Neuronal stem cell (in vitro differentiated cells): ENCODE measurements at regions not wholly inside any gene's neighbourhood (a gene's known extent, or its start where the extent isn't known, plus 50 kb on each side); places are given as distances from the start of the nearest gene placed in this dataset.

Experiments
- DNase-seq: peaks from one replicate; pipeline ENCODE4 v3.0.0-alpha.2; 2013; ENCODE audit warnings: low spot score
- H2AFZ ChIP-seq: one replicate; pipeline ENCODE4 v1.6.1; 2013; ENCODE audit warnings: mild to moderate bottlenecking, low read length, inconsistent platforms
- H2AK5ac ChIP-seq: 2 replicates; pipeline ENCODE4 v1.6.1; 2013; ENCODE audit warnings: low read depth, mild to moderate bottlenecking, inconsistent platforms, low read length, moderate library complexity, mixed read lengths
- H2BK120ac ChIP-seq: 2 replicates; pipeline ENCODE4 v1.6.1; 2013; ENCODE audit warnings: low read depth, mild to moderate bottlenecking, inconsistent platforms, low read length, moderate library complexity, mixed read lengths
- H2BK12ac ChIP-seq: one replicate; pipeline ENCODE4 v1.6.1; 2013; ENCODE audit warnings: low read length, inconsistent platforms
- H2BK15ac ChIP-seq: 2 replicates; pipeline ENCODE4 v1.6.1; 2013; ENCODE audit warnings: mild to moderate bottlenecking, low read length, inconsistent platforms, mixed read lengths
- H2BK5ac ChIP-seq: one replicate; pipeline ENCODE4 v1.6.1; 2013; ENCODE audit warnings: inconsistent platforms, mild to moderate bottlenecking, low read length, moderate library complexity
- H3K14ac ChIP-seq: one replicate; pipeline ENCODE4 v1.6.1; 2013; ENCODE audit warnings: low read length, inconsistent platforms
- H3K18ac ChIP-seq: 2 replicates; pipeline ENCODE4 v1.6.1; 2013; ENCODE audit warnings: low read length, inconsistent platforms
- H3K23ac ChIP-seq: 2 replicates; pipeline ENCODE4 v1.6.1; 2013; ENCODE audit warnings: low read depth, mild to moderate bottlenecking, mixed read lengths, low read length, inconsistent platforms; ENCODE audit not compliant: poor library complexity
- H3K27ac ChIP-seq: replicated peaks from 3 replicates; pipeline ENCODE4 v1.5.1; 2013; ENCODE audit warnings: low read length, inconsistent platforms
- H3K27me3 ChIP-seq, 3 experiments: 2 replicates each; pipeline ENCODE4 v1.6.1; 2013; ENCODE audit warnings: low read length in 3 of 3, mild to moderate bottlenecking in 2 of 3, inconsistent platforms in 1 of 3, low read depth in 1 of 3, mixed read lengths in 1 of 3, moderate library complexity in 1 of 3; ENCODE audit not compliant: control insufficient read depth in 3 of 3, insufficient read depth in 3 of 3
- H3K36me3 ChIP-seq, 2 donors: replicated peaks in 1 of 2; 2 replicates each; pipeline ENCODE4 v1.6.1; 2013; ENCODE audit warnings: low read length in 2 of 2; ENCODE audit not compliant: control insufficient read depth in 2 of 2, insufficient read depth in 2 of 2
- H3K4ac ChIP-seq: 2 replicates; pipeline ENCODE4 v1.6.1; 2013; ENCODE audit warnings: inconsistent platforms, mild to moderate bottlenecking, low read length, moderate library complexity
- H3K4me1 ChIP-seq, 2 donors: 1 replicate in 1 of 2; 2 replicates in 1 of 2; pipeline ENCODE4 v1.6.1; 2013; ENCODE audit warnings: low read length in 2 of 2, low read depth in 1 of 2; ENCODE audit not compliant: control insufficient read depth in 2 of 2, insufficient read depth in 1 of 2
- H3K4me2 ChIP-seq: one replicate; pipeline ENCODE4 v1.6.1; 2013; ENCODE audit warnings: mild to moderate bottlenecking, low read length, inconsistent platforms; ENCODE audit not compliant: insufficient read depth, poor library complexity, severe bottlenecking
- H3K4me3 ChIP-seq, 2 donors: 2 replicates each; pipeline ENCODE4 v1.5.1; 2013; ENCODE audit warnings: low read length in 2 of 2, mild to moderate bottlenecking in 2 of 2, inconsistent platforms in 1 of 2, moderate library complexity in 1 of 2
- H3K79me1 ChIP-seq: one replicate; pipeline ENCODE4 v1.6.1; 2013; ENCODE audit warnings: low read depth, mild to moderate bottlenecking, inconsistent platforms, low read length, moderate library complexity
- H3K9ac ChIP-seq: one replicate; pipeline ENCODE4 v1.6.1; 2013; ENCODE audit warnings: mild to moderate bottlenecking, low read depth, low read length, inconsistent platforms; ENCODE audit not compliant: poor library complexity
- H3K9me3 ChIP-seq, 2 donors: replicated peaks in 1 of 2; 2 replicates each; pipeline versions ENCODE3 to v1.6.1; 2013; ENCODE audit warnings: low read length in 2 of 2, mild to moderate bottlenecking in 2 of 2, inconsistent platforms in 1 of 2, low read depth in 1 of 2, mixed read lengths in 1 of 2, moderate library complexity in 1 of 2; ENCODE audit not compliant: control insufficient read depth in 2 of 2, insufficient read depth in 1 of 2
- H4K8ac ChIP-seq: one replicate; pipeline ENCODE4 v1.6.1; 2013; ENCODE audit warnings: low read depth, mild to moderate bottlenecking, inconsistent platforms, low read length, moderate library complexity
- H4K91ac ChIP-seq: one replicate; pipeline ENCODE4 v1.6.1; 2013; ENCODE audit warnings: low read length, low read depth, mild to moderate bottlenecking, inconsistent platforms; ENCODE audit not compliant: poor library complexity
- WGBS, 2 donors: extraction: QIAGEN DNeasy Blood & Tissue Kit; methylation state at CpG; one replicate each; pipeline ENCODE4 v1.1.7; 2013; ENCODE audit warnings: missing lambda C conversion rate in 2 of 2, mixed read lengths in 1 of 2; ENCODE audit not compliant: insufficient read length in 2 of 2, insufficient replicate concordance in 1 of 2; ENCODE audit errors: extremely low coverage in 2 of 2; 5-methylcytosine and 5-hydroxymethylcytosine counted together

GRCh38 chrX:9369802-9370291 is 95.0 kb upstream of the TBL1X start:
- no peak overlapping the region for H2BK5ac ChIP-seq
- no peak overlapping the region for H4K8ac ChIP-seq
- H2AK5ac ChIP-seq = no peak overlapping the region
- no peak overlapping the region for H3K18ac ChIP-seq
- H3K4me2 ChIP-seq = no peak overlapping the region
- H3K4me1 ChIP-seq = no peaks in the 10 kb centered on the region
- H3K27ac ChIP-seq = no peak overlapping the region
- H2BK15ac ChIP-seq = no peak overlapping the region
- H3K9ac ChIP-seq = no peak overlapping the region
- no peak overlapping the region for H3K4ac ChIP-seq
- WGBS, 2 donors = no CpG with 5 or more reads among the region's 10 CpGs
- no peak overlapping the region for H3K14ac ChIP-seq
- H3K4me3 ChIP-seq = no peak overlapping the region
- H2BK12ac ChIP-seq = no peak overlapping the region
- peaks cover 0 to 5% (median 0%) of the 10 kb centered on the region in 3 experiments for H3K27me3 ChIP-seq
- no peak for DNase-seq
- no peak overlapping the region for H2AFZ ChIP-seq
- H3K23ac ChIP-seq = no peak overlapping the region
- no peak overlapping the region for H4K91ac ChIP-seq
- no peaks in the 10 kb centered on the region for H3K79me1 ChIP-seq
- H3K36me3 ChIP-seq = no peaks in the 10 kb centered on the region
- H3K9me3 ChIP-seq = no peaks in the 10 kb centered on the region
- H2BK120ac ChIP-seq = no peak overlapping the region

GRCh38 chrX:9370893-9371292 is 94.0 kb upstream of the TBL1X start:
- Histone ChIP-seq H3K9ac (no peak overlapping the region), H2BK5ac (no peak overlapping the region), H3K4ac (no peak overlapping the region), H4K8ac (no peak overlapping the region), H3K4me3 (no peak overlapping the region), H3K36me3 (no peaks in the 10 kb centered on the region), H3K14ac (no peak overlapping the region), H3K9me3 (no peaks in the 10 kb centered on the region), H3K4me1 (no peaks in the 10 kb centered on the region), H3K79me1 (no peaks in the 10 kb centered on the region), H3K23ac (no peak overlapping the region), H2BK120ac (no peak overlapping the region), H3K18ac (no peak overlapping the region), H3K27me3 (peaks cover 0 to 5% (median 0%) of the 10 kb centered on the region in 3 experiments), H2AFZ (no peak overlapping the region), H3K27ac (no peak overlapping the region), H2BK12ac (no peak overlapping the region), H3K4me2 (no peak overlapping the region), H4K91ac (no peak overlapping the region), H2BK15ac (no peak overlapping the region), H2AK5ac (no peak overlapping the region)
- WGBS, 2 donors = no CpG with 5 or more reads among the region's 5 CpGs
- no peak for DNase-seq

- Histone ChIP-seq H3K36me3 (no peaks in the 10 kb centered on the region), H3K9ac (no peak overlapping the region), H3K18ac (no peak overlapping the region), H3K4ac (no peak overlapping the region), H3K27me3 (peaks cover 0 to 5% (median 0%) of the 10 kb centered on the region in 3 experiments), H3K14ac (no peak overlapping the region), H4K91ac (no peak overlapping the region), H2BK15ac (no peak overlapping the region), H2AK5ac (no peak overlapping the region), H2BK120ac (no peak overlapping the region), H3K9me3 (no peaks in the 10 kb centered on the region), H3K27ac (no peak overlapping the region), H3K4me3 (no peak overlapping the region), H3K23ac (no peak overlapping the region), H3K4me2 (no peak overlapping the region), H2BK12ac (no peak overlapping the region), H3K79me1 (no peaks in the 10 kb centered on the region), H4K8ac (no peak overlapping the region), H3K4me1 (no peaks in the 10 kb centered on the region), H2BK5ac (no peak overlapping the region), H2AFZ (no peak overlapping the region)
- no CpG with 5 or more reads among the region's 11 CpGs for WGBS, 2 donors
- no peak for DNase-seq
Observed at GRCh38 chrX:9372866-9373265, 92.0 kb upstream of the TBL1X start.

GRCh38 chrX:9373789-9374188 is 91.1 kb upstream of the TBL1X start:
- Histone ChIP-seq H3K9me3 (no peaks in the 10 kb centered on the region), H2AK5ac (no peak overlapping the region)

More at GRCh38 chrX:9373789-9374188, 91.1 kb upstream of the TBL1X start:
- no peak overlapping the region for H2BK120ac ChIP-seq
- H2AFZ ChIP-seq = no peak overlapping the region
- no peak overlapping the region for H3K4me2 ChIP-seq
- no CpG with 5 or more reads among the region's 7 CpGs for WGBS, 2 donors
- H3K4ac ChIP-seq = no peak overlapping the region
- no peak overlapping the region for H2BK12ac ChIP-seq
- H4K8ac ChIP-seq = no peak overlapping the region
- no peak overlapping the region for H3K9ac ChIP-seq
- no peak overlapping the region for H2BK5ac ChIP-seq
- H3K27ac ChIP-seq = no peak overlapping the region
- H3K4me1 ChIP-seq = no peaks in the 10 kb centered on the region
- H4K91ac ChIP-seq = no peak overlapping the region
- H3K36me3 ChIP-seq = no peaks in the 10 kb centered on the region
- no peak overlapping the region for H3K14ac ChIP-seq
- peaks cover 0 to 2% (median 0%) of the 10 kb centered on the region in 3 experiments for H3K27me3 ChIP-seq
- H3K79me1 ChIP-seq = no peaks in the 10 kb centered on the region
- no peak overlapping the region for H3K18ac ChIP-seq
- DNase-seq = no peak
- no peak overlapping the region for H2BK15ac ChIP-seq
- no peak overlapping the region for H3K23ac ChIP-seq
- no peak overlapping the region for H3K4me3 ChIP-seq
